ENCODE measurements at regions not wholly inside any gene's neighbourhood (a gene's known extent, or its start where the extent isn't known, plus 50 kb on each side); places are given as distances from the start of the nearest gene placed in this dataset.

DNA sequence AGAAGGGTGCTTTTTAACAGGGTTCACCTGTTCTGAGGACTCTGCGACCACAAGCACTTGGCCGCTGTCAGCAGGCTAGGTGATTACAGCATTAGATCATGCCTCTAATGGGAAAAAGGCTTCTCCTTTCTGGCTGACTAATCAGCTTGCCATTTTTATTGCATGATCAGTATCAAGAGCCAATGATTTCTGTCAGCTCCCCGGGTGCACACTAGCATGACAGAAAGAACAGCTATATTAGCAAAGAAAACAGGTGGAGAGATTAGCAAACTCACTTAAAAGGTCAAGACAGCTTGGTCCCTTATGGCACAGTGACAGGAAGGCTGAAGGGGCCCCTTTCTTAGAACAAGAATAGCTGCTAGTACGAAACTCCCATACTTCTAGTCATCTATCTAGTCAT, 170.0 kb downstream of the SMIM20 start:
- peaks cover 2% of the 10 kb centered on the region for H3K27me3 Mint-ChIP-seq
- H3K36me3 Mint-ChIP-seq, result no peaks in the 10 kb centered on the region
- no peaks in the 10 kb centered on the region for H3K9me3 Mint-ChIP-seq (ENCODE audit: low read depth)
- H3K4me3 Mint-ChIP-seq, result no peak overlapping the region
- peak overlapping the region; percentile 50 for H3K27ac Mint-ChIP-seq
- peaks cover 56% of the 10 kb centered on the region for H3K4me1 Mint-ChIP-seq (ENCODE audit: low read depth)

DNA sequence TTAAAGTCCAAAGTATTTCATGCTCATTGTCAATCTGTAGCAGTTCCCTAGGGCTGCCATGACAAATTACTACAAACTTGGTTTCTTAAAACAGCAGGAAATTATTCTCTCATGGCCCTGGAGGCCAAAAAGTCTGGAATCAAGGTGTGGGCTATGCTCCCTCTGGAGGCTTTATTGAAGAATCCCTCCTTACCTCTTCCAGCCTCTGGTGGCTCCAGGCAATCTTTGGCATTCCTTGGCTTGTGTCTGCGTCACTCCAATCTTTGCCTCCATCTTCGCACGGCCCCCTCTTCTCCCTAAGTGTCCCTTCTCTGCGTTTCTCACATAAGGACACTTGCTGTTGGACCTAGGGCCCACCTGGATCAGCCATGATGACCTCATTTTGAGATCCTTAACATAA, 170.4 kb downstream of the SMIM20 start:
- Mint-ChIP-seq H3K27ac (peak overlapping the region; percentile 50), H3K36me3 (no peaks in the 10 kb centered on the region), H3K9me3 (ENCODE audit: low read depth) (no peaks in the 10 kb centered on the region), H3K4me3 (no peak overlapping the region), H3K4me1 (ENCODE audit: low read depth) (peaks cover 59% of the 10 kb centered on the region), H3K27me3 (peaks cover 2% of the 10 kb centered on the region)

DNA sequence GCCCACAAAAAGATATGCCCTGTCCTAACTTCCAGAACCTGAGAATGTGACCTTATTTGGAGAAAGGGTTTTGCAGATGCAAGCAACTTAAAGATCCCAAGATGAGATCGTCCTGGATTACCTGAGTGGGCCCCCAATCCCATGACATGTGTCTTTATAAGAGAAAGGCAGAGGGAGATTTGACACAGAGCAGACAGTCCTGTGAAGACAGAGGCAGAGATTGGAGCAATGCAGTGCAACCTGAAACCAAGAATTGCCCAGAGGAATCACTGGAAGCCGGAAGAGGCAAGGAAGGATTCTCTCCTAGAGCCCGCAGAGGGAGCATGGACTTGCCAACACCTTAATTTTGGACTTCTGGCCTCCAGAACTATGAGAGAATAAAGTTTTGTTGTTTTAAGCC, 171.5 kb downstream of the SMIM20 start:
- Mint-ChIP-seq H3K9me3 (ENCODE audit: low read depth) (peaks cover 8% of the 10 kb centered on the region), H3K36me3 (no peaks in the 10 kb centered on the region), H3K4me1 (ENCODE audit: low read depth) (peaks cover 54% of the 10 kb centered on the region), H3K27ac (no peak overlapping the region), H3K4me3 (no peak overlapping the region), H3K27me3 (peaks cover 2% of the 10 kb centered on the region)

DNA sequence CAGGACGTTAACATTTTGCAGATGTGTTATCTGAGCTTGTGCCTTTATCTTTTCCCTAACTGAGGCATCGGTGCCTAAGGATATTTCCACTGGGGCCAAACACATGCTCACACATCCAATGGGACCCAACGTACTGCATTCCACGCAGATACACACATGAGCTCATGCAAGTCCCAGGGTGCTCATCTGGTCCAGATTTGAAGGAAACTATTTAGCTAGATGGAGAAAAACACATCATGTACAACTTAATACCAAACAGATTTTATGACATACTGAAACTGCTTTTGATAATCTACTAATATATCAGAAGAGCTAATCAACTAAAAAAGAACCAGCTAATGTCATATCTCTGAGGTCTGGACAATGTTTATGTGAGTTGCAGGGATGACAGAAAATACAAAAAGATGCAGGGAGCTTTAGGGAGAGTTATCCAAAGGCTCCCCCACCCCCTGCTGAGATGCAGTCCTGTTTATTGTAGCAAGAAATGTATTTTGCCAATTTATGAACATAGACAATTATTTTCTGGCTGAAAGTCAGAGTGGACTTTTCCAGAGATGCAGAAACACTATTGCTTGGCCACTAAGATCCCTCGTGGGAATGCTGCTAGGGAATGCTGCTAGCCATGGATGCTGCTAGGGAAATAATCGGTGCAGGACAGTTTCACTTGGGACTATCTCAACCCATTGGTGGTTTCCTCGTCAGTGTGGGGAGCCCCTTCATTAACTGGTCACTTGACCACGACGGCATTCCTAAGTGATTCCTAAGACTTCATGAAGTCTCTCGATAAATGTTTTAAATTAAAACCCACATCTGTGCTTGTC, 172.8 kb downstream of the SMIM20 start:
- Mint-ChIP-seq H3K4me1 (ENCODE audit: low read depth) (peaks cover 41% of the 10 kb centered on the region), H3K36me3 (no peaks in the 10 kb centered on the region), H3K27me3 (peaks cover 2% of the 10 kb centered on the region), H3K4me3 (no peak overlapping the region), H3K27ac (peak overlapping the region; percentile 16), H3K9me3 (ENCODE audit: low read depth) (peaks cover 10% of the 10 kb centered on the region)

DNA sequence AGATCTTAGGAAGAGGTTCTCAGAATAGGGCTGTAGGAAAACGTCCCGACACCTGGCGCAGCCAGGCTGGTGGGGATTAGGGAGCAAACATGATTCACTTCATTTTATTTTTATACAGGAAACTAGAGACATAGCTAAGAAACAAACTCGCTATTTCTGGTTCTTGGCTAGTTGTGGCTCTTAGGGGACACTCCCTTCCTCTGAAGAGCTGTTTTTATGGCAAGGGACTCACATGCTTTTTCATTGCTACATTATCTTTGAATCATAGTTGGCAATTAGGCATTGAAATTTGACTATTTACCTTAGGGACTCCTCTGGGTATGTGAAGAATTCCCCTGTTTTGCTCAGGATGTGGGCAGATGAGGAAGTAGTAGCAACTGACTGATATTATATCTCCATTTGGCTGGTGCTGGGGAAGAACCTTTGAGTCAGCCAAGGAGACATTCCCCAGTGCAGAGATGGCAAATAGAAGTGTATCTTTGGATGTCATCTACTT, 174.5 kb downstream of the SMIM20 start:
- peak overlapping the region; percentile 50 for H3K4me3 Mint-ChIP-seq
- H3K36me3 Mint-ChIP-seq, result no peaks in the 10 kb centered on the region
- peaks cover 38% of the 10 kb centered on the region for H3K4me1 Mint-ChIP-seq (ENCODE audit: low read depth)
- peaks cover 2% of the 10 kb centered on the region for H3K27me3 Mint-ChIP-seq
- peaks cover 10% of the 10 kb centered on the region for H3K9me3 Mint-ChIP-seq (ENCODE audit: low read depth)
- H3K27ac Mint-ChIP-seq, result peak overlapping the region; percentile 93

DNA sequence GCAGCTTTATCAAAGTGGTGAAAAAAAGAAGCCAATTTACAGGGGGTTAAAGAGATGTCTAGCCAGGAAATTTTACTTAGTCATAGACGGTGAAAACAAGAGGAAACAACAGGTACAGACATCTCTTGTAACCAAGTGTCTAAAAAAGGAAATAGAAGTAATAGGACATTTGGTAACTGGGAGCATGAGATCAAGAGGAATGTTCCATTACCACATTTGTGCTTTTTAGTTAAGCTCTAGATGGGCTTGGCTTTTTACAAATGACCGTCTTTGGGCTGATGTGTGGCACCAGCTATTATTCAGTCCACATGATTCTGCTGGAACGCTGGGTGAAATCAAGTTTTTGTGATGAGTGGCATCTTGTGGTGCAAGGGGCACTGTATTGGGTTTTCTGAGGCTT, 179.5 kb downstream of the SMIM20 start:
- H3K4me1 Mint-ChIP-seq (ENCODE audit: low read depth), result peaks cover 24% of the 10 kb centered on the region
- no peak overlapping the region for H3K4me3 Mint-ChIP-seq
- H3K27me3 Mint-ChIP-seq, result peaks cover 2% of the 10 kb centered on the region
- H3K36me3 Mint-ChIP-seq, result peaks cover 4% of the 10 kb centered on the region
- H3K27ac Mint-ChIP-seq, result peak overlapping the region; percentile 80
- H3K9me3 Mint-ChIP-seq (ENCODE audit: low read depth), result peaks cover 16% of the 10 kb centered on the region

DNA sequence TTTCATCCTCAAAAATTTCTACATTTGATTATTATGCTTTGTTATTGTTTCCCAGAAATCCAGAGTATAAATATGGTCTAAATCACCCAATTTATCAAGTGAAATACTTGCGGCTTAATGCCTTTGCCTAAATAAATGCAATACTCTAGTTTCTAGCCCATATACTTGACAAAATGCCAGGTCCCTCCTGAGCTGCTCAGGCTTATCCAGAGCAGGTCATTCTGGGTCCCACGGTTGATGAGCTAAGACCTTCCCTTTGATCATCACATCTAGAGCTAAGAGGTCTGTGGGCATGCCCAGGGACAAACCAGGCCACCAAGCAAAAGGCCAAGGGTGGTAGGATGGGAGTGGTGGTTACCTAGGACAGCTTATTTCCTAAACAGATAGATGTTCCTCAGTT, 180.1 kb downstream of the SMIM20 start:
- Mint-ChIP-seq H3K9me3 (ENCODE audit: low read depth) (peaks cover 16% of the 10 kb centered on the region), H3K4me1 (ENCODE audit: low read depth) (peaks cover 19% of the 10 kb centered on the region), H3K27ac (peak overlapping the region; percentile 80), H3K27me3 (peaks cover 2% of the 10 kb centered on the region), H3K36me3 (peaks cover 4% of the 10 kb centered on the region), H3K4me3 (no peak overlapping the region)

DNA sequence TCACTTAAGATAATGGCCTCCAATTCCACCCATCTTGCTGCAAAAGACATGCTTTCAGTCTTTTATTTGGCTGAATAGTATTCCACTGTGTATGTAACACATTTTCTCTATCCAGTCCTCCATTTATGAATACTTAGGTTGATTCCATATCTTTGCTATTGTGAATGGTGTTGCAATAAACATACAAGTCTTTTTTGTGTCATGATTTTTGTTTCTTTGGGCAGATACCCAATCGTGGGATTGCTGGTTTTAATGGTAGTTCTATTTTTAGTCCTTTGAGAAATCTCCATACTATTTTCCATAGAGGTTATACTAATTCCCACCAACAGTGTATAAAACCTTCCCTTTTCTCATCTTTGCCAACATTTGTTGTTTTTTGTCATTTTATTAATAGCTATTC, 180.9 kb downstream of the SMIM20 start:
- H3K4me3 Mint-ChIP-seq, result no peak overlapping the region
- H3K4me1 Mint-ChIP-seq (ENCODE audit: low read depth), result peaks cover 17% of the 10 kb centered on the region
- H3K36me3 Mint-ChIP-seq, result peaks cover 4% of the 10 kb centered on the region
- peaks cover 2% of the 10 kb centered on the region for H3K27me3 Mint-ChIP-seq
- no peak overlapping the region for H3K27ac Mint-ChIP-seq
- H3K9me3 Mint-ChIP-seq (ENCODE audit: low read depth), result peaks cover 13% of the 10 kb centered on the region

DNA sequence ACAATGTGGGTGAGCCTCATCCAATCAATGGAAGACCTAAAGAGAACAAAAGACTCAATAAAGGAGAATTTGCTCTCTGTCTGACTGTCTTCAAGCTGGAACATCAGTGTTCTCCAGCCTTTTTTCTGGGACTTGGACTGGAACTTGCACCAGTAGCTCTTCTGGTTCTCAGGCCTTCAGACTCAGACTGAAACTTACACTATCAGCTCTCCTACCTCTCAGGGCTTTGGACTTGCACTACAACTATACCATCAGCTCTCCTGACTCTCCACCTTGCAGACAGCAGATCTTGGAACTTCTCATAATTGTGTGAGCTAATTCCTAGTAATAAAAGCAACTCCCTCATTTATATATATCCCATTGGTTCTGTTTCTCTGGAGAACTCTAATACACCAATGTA, 185.9 kb downstream of the SMIM20 start:
- H3K4me1 Mint-ChIP-seq (ENCODE audit: low read depth), result no peaks in the 10 kb centered on the region
- H3K27ac Mint-ChIP-seq, result no peak overlapping the region
- peaks cover 2% of the 10 kb centered on the region for H3K27me3 Mint-ChIP-seq
- H3K36me3 Mint-ChIP-seq, result peaks cover 7% of the 10 kb centered on the region
- peaks cover 5% of the 10 kb centered on the region for H3K9me3 Mint-ChIP-seq (ENCODE audit: low read depth)
- H3K4me3 Mint-ChIP-seq, result no peak overlapping the region

DNA sequence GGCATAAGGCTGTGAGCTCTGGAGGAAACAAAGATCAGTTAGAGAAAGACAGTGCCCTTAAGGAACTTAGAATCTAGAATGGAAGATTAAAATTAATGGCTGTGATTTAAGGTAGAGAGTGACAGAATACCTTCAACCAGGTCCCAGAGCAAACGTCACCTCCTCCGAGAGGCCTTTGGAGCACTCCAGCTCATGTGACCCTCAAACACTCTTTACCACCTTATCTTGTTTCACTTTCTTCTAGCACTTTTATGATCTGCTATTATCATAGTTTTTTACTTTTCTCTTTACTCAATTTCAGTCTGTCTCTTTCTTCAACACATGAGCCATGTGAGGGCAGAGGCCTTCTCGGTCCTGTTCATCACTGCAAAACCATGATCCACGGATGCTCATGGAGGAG, 187.0 kb downstream of the SMIM20 start:
- H3K4me1 Mint-ChIP-seq (ENCODE audit: low read depth), result no peaks in the 10 kb centered on the region
- no peaks in the 10 kb centered on the region for H3K27me3 Mint-ChIP-seq
- H3K36me3 Mint-ChIP-seq, result peaks cover 7% of the 10 kb centered on the region
- no peak overlapping the region for H3K4me3 Mint-ChIP-seq
- H3K27ac Mint-ChIP-seq, result no peak overlapping the region
- H3K9me3 Mint-ChIP-seq (ENCODE audit: low read depth), result peaks cover 5% of the 10 kb centered on the region

DNA sequence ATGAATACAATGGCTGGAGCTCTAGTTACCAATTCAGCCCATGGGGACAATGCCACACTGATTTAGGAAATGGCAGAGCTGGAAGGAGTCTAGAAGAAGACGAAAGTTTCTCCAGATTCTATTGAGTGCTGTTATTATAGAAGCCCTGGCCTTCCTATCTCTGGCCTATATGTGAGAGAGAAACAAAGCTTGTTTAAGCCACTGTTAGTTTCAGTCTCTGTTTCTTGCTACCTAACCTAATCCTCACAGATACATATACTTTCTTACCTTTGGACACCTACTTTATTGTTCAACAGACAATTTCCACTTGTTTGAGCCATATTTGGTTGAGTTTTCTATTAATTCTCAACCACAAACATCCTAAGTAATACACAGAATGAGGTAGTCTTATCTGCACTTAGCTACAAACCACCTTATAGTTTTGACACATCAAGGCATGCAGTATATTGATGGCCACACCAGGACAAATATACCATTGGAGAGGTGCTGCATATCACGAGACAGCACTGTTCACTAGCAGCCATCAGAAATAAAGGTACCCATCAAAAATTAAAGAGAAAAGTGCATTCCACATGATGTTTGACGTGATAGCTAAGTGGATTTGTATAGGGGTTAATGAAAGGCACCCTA, 190.2 kb downstream of the SMIM20 start:
- H3K9me3 Mint-ChIP-seq (ENCODE audit: low read depth), result no peaks in the 10 kb centered on the region
- no peak overlapping the region for H3K27ac Mint-ChIP-seq
- H3K36me3 Mint-ChIP-seq, result peaks cover 3% of the 10 kb centered on the region
- H3K27me3 Mint-ChIP-seq, result no peaks in the 10 kb centered on the region
- H3K4me1 Mint-ChIP-seq (ENCODE audit: low read depth), result no peaks in the 10 kb centered on the region
- H3K4me3 Mint-ChIP-seq, result no peak overlapping the region

DNA sequence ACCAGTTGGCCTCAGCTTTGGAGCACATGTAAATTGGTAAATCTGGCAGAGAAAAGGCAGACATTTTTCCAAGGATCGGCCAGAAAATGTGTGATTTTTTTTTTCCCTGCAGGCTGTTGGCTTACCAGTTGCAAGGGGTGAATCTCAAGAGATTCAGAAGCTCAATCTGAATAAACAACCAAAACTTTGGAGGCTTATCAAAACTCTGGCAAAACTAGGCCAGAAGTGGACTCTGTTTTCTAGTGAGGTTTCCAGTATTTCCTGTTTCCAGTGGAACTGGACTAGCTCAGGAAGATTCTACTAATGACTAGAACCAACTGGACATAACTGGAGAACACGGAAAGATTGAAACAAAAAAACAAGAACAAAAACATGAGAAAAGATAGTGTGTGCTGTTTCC, 191.3 kb downstream of the SMIM20 start:
- no peaks in the 10 kb centered on the region for H3K4me1 Mint-ChIP-seq (ENCODE audit: low read depth)
- H3K27me3 Mint-ChIP-seq, result no peaks in the 10 kb centered on the region
- H3K27ac Mint-ChIP-seq, result no peak overlapping the region
- no peak overlapping the region for H3K4me3 Mint-ChIP-seq
- H3K36me3 Mint-ChIP-seq, result no peaks in the 10 kb centered on the region
- no peaks in the 10 kb centered on the region for H3K9me3 Mint-ChIP-seq (ENCODE audit: low read depth)

DNA sequence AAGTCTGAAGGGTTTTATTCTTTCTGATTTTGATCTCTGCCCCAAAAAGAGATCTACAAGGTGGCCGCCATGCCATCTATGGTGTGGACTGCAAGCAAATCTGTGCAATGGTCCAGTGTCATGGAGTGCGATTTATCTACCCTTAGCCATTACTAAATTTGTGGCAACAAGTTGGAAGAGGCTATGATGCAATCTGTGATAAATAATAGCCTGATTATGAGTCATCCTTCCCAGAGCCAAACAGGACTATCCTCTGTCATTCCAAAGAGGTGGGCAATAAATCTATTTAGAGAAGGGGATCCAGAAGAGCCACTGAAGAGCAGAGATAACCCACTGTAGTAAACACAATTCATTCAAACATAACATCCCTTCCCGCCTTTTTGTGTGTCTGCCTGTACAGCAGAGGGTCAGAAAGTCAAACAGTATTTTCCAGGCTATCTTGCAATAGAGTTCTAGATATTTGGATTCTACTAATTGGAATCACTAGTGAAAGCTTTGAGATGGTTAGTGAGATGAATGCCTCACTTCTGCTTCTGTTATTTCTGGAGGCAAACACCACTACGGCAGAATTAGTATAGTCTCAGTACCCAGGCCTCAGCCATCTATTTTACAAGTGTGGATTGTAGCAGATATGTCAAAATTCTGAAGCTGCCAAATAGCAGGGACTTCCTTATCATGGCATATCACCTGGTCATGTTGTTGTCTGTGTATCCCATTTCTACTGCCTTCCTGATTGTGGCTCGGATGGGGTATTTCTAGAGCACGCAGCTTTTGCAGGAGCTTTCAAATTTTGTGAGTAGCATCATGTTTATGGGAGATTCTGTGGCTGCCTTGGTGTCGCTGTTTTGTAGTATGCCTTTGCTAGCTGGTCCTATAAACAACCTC, 192.0 kb downstream of the SMIM20 start:
- no peaks in the 10 kb centered on the region for H3K9me3 Mint-ChIP-seq (ENCODE audit: low read depth)
- no peaks in the 10 kb centered on the region for H3K4me1 Mint-ChIP-seq (ENCODE audit: low read depth)
- H3K4me3 Mint-ChIP-seq, result no peak overlapping the region
- no peaks in the 10 kb centered on the region for H3K27me3 Mint-ChIP-seq
- H3K36me3 Mint-ChIP-seq, result no peaks in the 10 kb centered on the region
- no peak overlapping the region for H3K27ac Mint-ChIP-seq

DNA sequence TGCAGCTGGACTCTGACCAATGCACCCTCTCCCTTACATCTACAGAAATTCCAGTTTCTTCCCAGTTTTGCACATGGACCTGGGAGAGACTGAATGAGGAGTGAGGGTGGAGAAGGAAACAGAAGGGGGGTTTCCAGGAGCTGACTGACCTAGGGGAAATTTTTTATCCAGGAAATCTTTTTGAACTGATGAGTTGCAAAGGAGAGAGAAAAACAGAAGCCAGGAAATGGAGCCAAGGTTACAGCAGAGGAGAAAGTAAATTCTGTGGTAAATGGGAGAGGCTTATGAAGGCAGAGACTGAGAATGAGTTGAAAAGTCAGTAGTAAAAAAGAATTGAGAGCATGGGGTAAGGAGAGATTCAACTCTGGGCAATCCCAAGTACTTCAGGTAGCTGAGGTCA, 192.8 kb downstream of the SMIM20 start:
- H3K9me3 Mint-ChIP-seq (ENCODE audit: low read depth), result no peaks in the 10 kb centered on the region
- H3K4me1 Mint-ChIP-seq (ENCODE audit: low read depth), result no peaks in the 10 kb centered on the region
- H3K27me3 Mint-ChIP-seq, result peaks cover 1% of the 10 kb centered on the region
- H3K27ac Mint-ChIP-seq, result no peak overlapping the region
- no peak overlapping the region for H3K4me3 Mint-ChIP-seq
- peaks cover under 1% of the 10 kb centered on the region for H3K36me3 Mint-ChIP-seq

DNA sequence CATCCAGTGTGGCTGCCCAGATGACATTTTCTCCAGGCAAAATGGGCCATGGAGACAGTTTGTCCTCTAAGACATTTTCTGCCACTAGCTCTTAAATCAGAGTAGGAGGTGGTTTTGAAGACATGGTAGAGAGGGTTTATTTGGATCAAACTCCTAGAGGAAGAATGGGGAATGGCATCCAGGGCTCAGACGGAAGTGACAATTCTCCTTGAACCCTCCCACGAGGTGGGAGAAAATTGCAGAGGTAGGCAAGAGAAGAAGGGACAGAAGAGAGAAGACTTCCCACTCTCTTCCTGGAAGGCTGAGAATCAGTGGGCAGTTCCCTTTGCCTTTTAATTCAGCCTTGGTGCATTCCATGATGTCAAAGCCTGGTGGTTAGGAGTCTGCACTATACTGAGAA, 194.0 kb downstream of the SMIM20 start:
- Mint-ChIP-seq H3K9me3 (ENCODE audit: low read depth) (peaks cover 1% of the 10 kb centered on the region), H3K27ac (no peak overlapping the region)

More for the DNA sequence above, 194.0 kb downstream of the SMIM20 start:
- H3K4me3 Mint-ChIP-seq, result no peak overlapping the region
- H3K4me1 Mint-ChIP-seq (ENCODE audit: low read depth), result no peaks in the 10 kb centered on the region
- peaks cover 3% of the 10 kb centered on the region for H3K36me3 Mint-ChIP-seq
- peaks cover 4% of the 10 kb centered on the region for H3K27me3 Mint-ChIP-seq

All from activated naive CD8-positive, alpha-beta T cell (primary cell).